ENCODE measurements at regions not wholly inside any gene's neighbourhood (a gene's known extent, or its start where the extent isn't known, plus 50 kb on each side); places are given as distances from the start of the nearest gene placed in this dataset.

DNA sequence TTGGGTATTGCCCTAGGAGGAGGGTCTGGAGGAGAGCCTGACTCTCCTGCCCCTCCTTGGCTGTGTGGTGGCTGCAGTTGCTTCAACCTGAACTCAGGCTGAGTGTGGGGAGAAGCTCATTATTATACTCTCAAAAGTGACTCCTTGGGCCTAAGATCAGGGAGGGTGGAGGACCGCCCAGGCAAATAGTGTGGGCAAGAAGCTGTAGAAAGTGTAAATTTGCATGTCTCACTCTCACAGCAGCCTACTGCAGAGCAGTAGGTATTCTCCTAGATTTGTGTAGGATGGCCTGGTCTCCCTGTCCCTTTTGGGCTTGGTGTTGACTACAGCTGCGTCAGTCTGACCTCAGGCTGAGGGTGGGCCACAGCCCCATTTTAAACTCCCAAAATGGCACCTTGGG, 156.1 kb downstream of the ZNF330 start:
- H3K4me2 ChIP-seq = no peak overlapping the region
- H2AFZ ChIP-seq = no peak overlapping the region
- no peaks in the 10 kb centered on the region for H3K27me3 ChIP-seq
- WGBS (ENCODE audit: low lambda C conversion rate, missing lambda C conversion rate) = 93% methylated on average over 2 of the region's 2 CpGs
- H3K9me3 ChIP-seq (ENCODE audit: low read depth) = no peaks in the 10 kb centered on the region
- H4K20me1 ChIP-seq (ENCODE audit: insufficient read depth, poor library complexity, severe bottlenecking) = no peaks in the 10 kb centered on the region
- no peaks in the 10 kb centered on the region for H3K36me3 ChIP-seq (replicated peaks; ENCODE audit: insufficient read depth, low read depth)
- TF ChIP-seq EZH2 (IDR thresholded peaks at IDR 0.05; ENCODE audit: borderline replicate concordance) = no peak
- TF ChIP-seq, protein P1, sequence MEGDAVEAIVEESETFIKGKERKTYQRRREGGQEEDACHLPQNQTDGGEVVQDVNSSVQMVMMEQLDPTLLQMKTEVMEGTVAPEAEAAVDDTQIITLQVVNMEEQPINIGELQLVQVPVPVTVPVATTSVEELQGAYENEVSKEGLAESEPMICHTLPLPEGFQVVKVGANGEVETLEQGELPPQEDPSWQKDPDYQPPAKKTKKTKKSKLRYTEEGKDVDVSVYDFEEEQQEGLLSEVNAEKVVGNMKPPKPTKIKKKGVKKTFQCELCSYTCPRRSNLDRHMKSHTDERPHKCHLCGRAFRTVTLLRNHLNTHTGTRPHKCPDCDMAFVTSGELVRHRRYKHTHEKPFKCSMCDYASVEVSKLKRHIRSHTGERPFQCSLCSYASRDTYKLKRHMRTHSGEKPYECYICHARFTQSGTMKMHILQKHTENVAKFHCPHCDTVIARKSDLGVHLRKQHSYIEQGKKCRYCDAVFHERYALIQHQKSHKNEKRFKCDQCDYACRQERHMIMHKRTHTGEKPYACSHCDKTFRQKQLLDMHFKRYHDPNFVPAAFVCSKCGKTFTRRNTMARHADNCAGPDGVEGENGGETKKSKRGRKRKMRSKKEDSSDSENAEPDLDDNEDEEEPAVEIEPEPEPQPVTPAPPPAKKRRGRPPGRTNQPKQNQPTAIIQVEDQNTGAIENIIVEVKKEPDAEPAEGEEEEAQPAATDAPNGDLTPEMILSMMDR (IDR thresholded peaks at IDR 0.05; ENCODE audit: poor library complexity) = no peak
- no peak for TF ChIP-seq EZH2phosphoT487 (IDR thresholded peaks at IDR 0.05; ENCODE audit: low read depth, severe bottlenecking, unreplicated experiment)
- H3K4me1 ChIP-seq (ENCODE audit: insufficient read depth) = no peaks in the 10 kb centered on the region
- H3K79me2 ChIP-seq = no peaks in the 10 kb centered on the region
- H3K4me3 ChIP-seq = no peak overlapping the region
- DNase-seq (ENCODE audit: low spot score) = no peak
- no peak overlapping the region for H3K27ac ChIP-seq
- H3K9me2 ChIP-seq (replicated peaks; ENCODE audit: insufficient read depth) = no peaks in the 10 kb centered on the region

DNA sequence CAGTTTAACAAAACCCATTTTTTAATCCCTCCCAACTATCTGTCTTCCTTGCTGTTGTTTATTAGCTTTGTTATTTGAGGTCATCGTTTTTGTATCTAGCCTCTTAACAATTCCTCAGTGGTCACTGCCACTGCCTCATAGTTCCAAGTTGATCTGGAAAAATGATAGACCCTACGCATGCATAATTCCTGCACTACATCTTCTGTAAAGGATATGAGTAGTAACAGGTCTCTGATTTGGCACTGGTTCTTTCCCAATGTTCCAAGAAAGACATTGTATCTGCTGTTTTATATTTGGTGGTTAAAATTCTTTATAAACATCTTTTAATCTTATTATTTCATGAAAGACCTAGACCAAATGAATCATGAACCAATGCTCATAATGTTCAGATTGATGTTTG, 166.6 kb downstream of the ZNF330 start:
- H3K79me2 ChIP-seq = no peaks in the 10 kb centered on the region
- H3K36me3 ChIP-seq (replicated peaks; ENCODE audit: insufficient read depth, low read depth) = no peaks in the 10 kb centered on the region
- TF ChIP-seq EZH2 (IDR thresholded peaks at IDR 0.05; ENCODE audit: borderline replicate concordance) = no peak
- TF ChIP-seq EZH2phosphoT487 (IDR thresholded peaks at IDR 0.05; ENCODE audit: low read depth, severe bottlenecking, unreplicated experiment) = no peak
- TF ChIP-seq, protein P1 (IDR thresholded peaks at IDR 0.05; ENCODE audit: poor library complexity) = no peak
- H3K27me3 ChIP-seq = no peaks in the 10 kb centered on the region
- no peak overlapping the region for H3K4me2 ChIP-seq
- no peak overlapping the region for H2AFZ ChIP-seq
- WGBS (ENCODE audit: low lambda C conversion rate, missing lambda C conversion rate) = 90% methylated on average over 2 of the region's 2 CpGs
- H3K4me1 ChIP-seq (ENCODE audit: insufficient read depth) = no peaks in the 10 kb centered on the region
- no peak for DNase-seq (ENCODE audit: low spot score)
- no peaks in the 10 kb centered on the region for H3K9me3 ChIP-seq (ENCODE audit: low read depth)
- H4K20me1 ChIP-seq (ENCODE audit: insufficient read depth, poor library complexity, severe bottlenecking) = no peaks in the 10 kb centered on the region
- no peak overlapping the region for H3K4me3 ChIP-seq
- H3K9me2 ChIP-seq (replicated peaks; ENCODE audit: insufficient read depth) = no peaks in the 10 kb centered on the region
- no peak overlapping the region for H3K27ac ChIP-seq

- Histone ChIP-seq H3K9me3 (ENCODE audit: low read depth) (no peaks in the 10 kb centered on the region), H3K4me3 (no peak overlapping the region), H3K4me1 (ENCODE audit: insufficient read depth) (no peaks in the 10 kb centered on the region), H4K20me1 (ENCODE audit: insufficient read depth, poor library complexity, severe bottlenecking) (no peaks in the 10 kb centered on the region), H3K27ac (no peak overlapping the region), H3K79me2 (no peaks in the 10 kb centered on the region), H3K36me3 (replicated peaks; ENCODE audit: insufficient read depth, low read depth) (no peaks in the 10 kb centered on the region), H2AFZ (no peak overlapping the region), H3K9me2 (replicated peaks; ENCODE audit: insufficient read depth) (no peaks in the 10 kb centered on the region), H3K27me3 (no peaks in the 10 kb centered on the region), H3K4me2 (no peak overlapping the region)
- no peak for DNase-seq (ENCODE audit: low spot score)
- 76% methylated on average over 3 of the region's 3 CpGs for WGBS (ENCODE audit: low lambda C conversion rate, missing lambda C conversion rate)
- TF ChIP-seq, protein P1 (IDR thresholded peaks at IDR 0.05; ENCODE audit: poor library complexity) = no peak
- no peak for TF ChIP-seq EZH2phosphoT487 (IDR thresholded peaks at IDR 0.05; ENCODE audit: low read depth, severe bottlenecking, unreplicated experiment)
Observed at GRCh38 chr4:141388481-141388880, 167.8 kb downstream of the ZNF330 start.

- Histone ChIP-seq H4K20me1 (ENCODE audit: insufficient read depth, poor library complexity, severe bottlenecking) (no peaks in the 10 kb centered on the region), H2AFZ (no peak overlapping the region), H3K36me3 (replicated peaks; ENCODE audit: insufficient read depth, low read depth) (no peaks in the 10 kb centered on the region), H3K4me3 (no peak overlapping the region), H3K4me1 (ENCODE audit: insufficient read depth) (no peaks in the 10 kb centered on the region), H3K27me3 (no peaks in the 10 kb centered on the region), H3K9me2 (replicated peaks; ENCODE audit: insufficient read depth) (no peaks in the 10 kb centered on the region), H3K27ac (no peak overlapping the region), H3K4me2 (no peak overlapping the region), H3K79me2 (no peaks in the 10 kb centered on the region), H3K9me3 (ENCODE audit: low read depth) (no peaks in the 10 kb centered on the region)
- no peak for DNase-seq (ENCODE audit: low spot score)
- WGBS (ENCODE audit: low lambda C conversion rate, missing lambda C conversion rate) = 47% methylated on average over 1 of the region's 1 CpG
- TF ChIP-seq EZH2 (IDR thresholded peaks at IDR 0.05; ENCODE audit: borderline replicate concordance) (no peak), EZH2phosphoT487 (IDR thresholded peaks at IDR 0.05; ENCODE audit: low read depth, severe bottlenecking, unreplicated experiment) (no peak)
- TF ChIP-seq, protein P1 (IDR thresholded peaks at IDR 0.05; ENCODE audit: poor library complexity) = no peak
Observed at GRCh38 chr4:141389649-141390048, 169.0 kb downstream of the ZNF330 start.
